Panc1 (cell line): ENCODE measurements at regions not wholly inside any gene's neighbourhood (a gene's known extent, or its start where the extent isn't known, plus 50 kb on each side); places are given as distances from the start of the nearest gene placed in this dataset.

Experiments used
- ATAC-seq: fragments of 200-7000 bp; cut with Tn5 transposase; 2 replicates; pipeline ENCODE4 v1.9.1; 2020; ENCODE audit warnings: mild to moderate bottlenecking, moderate library complexity
- BruUV-seq: library from RNA; stranded (reverse); fragments of 400-500 nt; replicated peaks from 2 replicates; lab custom pipeline; 2021; lab: Mats Ljungman, UMichigan
- CTCF ChIA-PET: fragments of 300-600 bp; sonication (Branson Sonifier 250); formaldehyde crosslinking; loops from one replicate; lab custom pipeline; 2022; ENCODE audit warnings: antibody characterized with exemption; lab: Charles Lee
- POLR2A ChIA-PET: fragments of 300-600 bp; sonication (Branson Sonifier 250); formaldehyde crosslinking; loops from one replicate; lab custom pipeline; 2022; ENCODE audit warnings: antibody characterized with exemption; lab: Charles Lee
- DNase-seq: peaks from one replicate; pipeline ENCODE4 v3.0.0-alpha.2; 2010; ENCODE audit warnings: low read depth, low spot score
- H3K27ac ChIP-seq: 2 replicates; pipeline ENCODE4 v1.5.1; 2011; ENCODE audit warnings: mild to moderate bottlenecking, low read length, inconsistent platforms
- H3K27me3 ChIP-seq: fragments of 200-500 bp; sonication (Bioruptor generic); 2 replicates; pipeline ENCODE4 v1.6.0; 2014; ENCODE audit warnings: low read length, inconsistent platforms; ENCODE audit not compliant: control insufficient read depth, insufficient read depth
- H3K36me3 ChIP-seq: fragments of 200-500 bp; sonication (Bioruptor generic); 2 replicates; pipeline ENCODE4 v1.5.1; 2014; ENCODE audit warnings: inconsistent platforms, mild to moderate bottlenecking, low read length, moderate library complexity; ENCODE audit not compliant: control insufficient read depth, insufficient read depth
- H3K4me1 ChIP-seq: 2 replicates; pipeline ENCODE4 v1.5.1; 2011; ENCODE audit warnings: inconsistent platforms, mild to moderate bottlenecking, low read length, moderate library complexity; ENCODE audit not compliant: control insufficient read depth, insufficient read depth
- H3K4me3 ChIP-seq, 2 experiments: 2 replicates each; pipeline ENCODE4 v1.5.1; 2011 to 2012; ENCODE audit warnings: low read depth in 2 of 2, low read length in 2 of 2, mild to moderate bottlenecking in 2 of 2, inconsistent platforms in 1 of 2, moderate library complexity in 1 of 2
- H3K9me3 ChIP-seq: fragments of 200-500 bp; sonication (Bioruptor generic); 2 replicates; pipeline ENCODE4 v1.5.1; 2014; ENCODE audit warnings: low read depth, mild to moderate bottlenecking, inconsistent platforms, low read length, moderate library complexity; ENCODE audit not compliant: control insufficient read depth, insufficient read depth
- CTCF ChIP-seq: fragments of 450-650 bp; IDR thresholded peaks from 2 replicates; pipeline ENCODE4 v1.5.1; 2017; ENCODE audit warnings: mild to moderate bottlenecking
- POLR2AphosphoS5 ChIP-seq: IDR thresholded peaks from 2 replicates; pipeline ENCODE4 v1.6.1; 2012; ENCODE audit warnings: mild to moderate bottlenecking, low read depth, low read length, moderate library complexity
- SIN3A ChIP-seq: IDR thresholded peaks from 2 replicates; pipeline ENCODE4 v1.6.1; 2012; ENCODE audit warnings: low read depth, mild to moderate bottlenecking, low read length, moderate library complexity, borderline replicate concordance; ENCODE audit not compliant: insufficient read depth
- TCF7L2 ChIP-seq: IDR thresholded peaks from 2 replicates; pipeline ENCODE4 v1.6.1; 2011; ENCODE audit warnings: mild to moderate bottlenecking, low read depth, low read length, inconsistent platforms
- in situ Hi-C: cut with HindIII; loops from 2 replicates; pipeline ENCODE4 v1.10.0; 2016; ENCODE audit warnings: low sequenced_read_pairs, low pct_unique_long_range_greater_than_20kb
- intact Hi-C: fragments of 100-400 bp; cut with micrococcal nuclease; formaldehyde crosslinking; loops from one replicate; pipeline ENCODE4 v1.10.0; 2022; ENCODE audit not compliant: unreplicated experiment
- TF ChIP-seq, protein P1 (sequence below), 2 experiments: IDR thresholded peaks; 2 replicates each; pipeline ENCODE4 v1.6.1; 2011 to 2012; ENCODE audit warnings: low read depth in 2 of 2, control low read depth in 1 of 2, low read length in 1 of 2, mild to moderate bottlenecking in 1 of 2, moderate library complexity in 1 of 2; ENCODE audit not compliant: insufficient read depth in 1 of 2

GRCh38 chr3:117141812-117142211 lies 432.2 kb downstream of the TUSC7 start:
- Histone ChIP-seq H3K4me3 (no peak overlapping the region), H3K27ac (no peak overlapping the region), H3K27me3 (no peaks in the 10 kb centered on the region), H3K4me1 (no peaks in the 10 kb centered on the region), H3K36me3 (no peaks in the 10 kb centered on the region), H3K9me3 (no peaks in the 10 kb centered on the region)
- ChIA-PET CTCF (no interaction called here), POLR2A (no interaction called here)
- TF ChIP-seq POLR2AphosphoS5 (no peak), TCF7L2 (no peak), SIN3A (no peak), CTCF (no peak)
- TF ChIP-seq, protein P1, sequence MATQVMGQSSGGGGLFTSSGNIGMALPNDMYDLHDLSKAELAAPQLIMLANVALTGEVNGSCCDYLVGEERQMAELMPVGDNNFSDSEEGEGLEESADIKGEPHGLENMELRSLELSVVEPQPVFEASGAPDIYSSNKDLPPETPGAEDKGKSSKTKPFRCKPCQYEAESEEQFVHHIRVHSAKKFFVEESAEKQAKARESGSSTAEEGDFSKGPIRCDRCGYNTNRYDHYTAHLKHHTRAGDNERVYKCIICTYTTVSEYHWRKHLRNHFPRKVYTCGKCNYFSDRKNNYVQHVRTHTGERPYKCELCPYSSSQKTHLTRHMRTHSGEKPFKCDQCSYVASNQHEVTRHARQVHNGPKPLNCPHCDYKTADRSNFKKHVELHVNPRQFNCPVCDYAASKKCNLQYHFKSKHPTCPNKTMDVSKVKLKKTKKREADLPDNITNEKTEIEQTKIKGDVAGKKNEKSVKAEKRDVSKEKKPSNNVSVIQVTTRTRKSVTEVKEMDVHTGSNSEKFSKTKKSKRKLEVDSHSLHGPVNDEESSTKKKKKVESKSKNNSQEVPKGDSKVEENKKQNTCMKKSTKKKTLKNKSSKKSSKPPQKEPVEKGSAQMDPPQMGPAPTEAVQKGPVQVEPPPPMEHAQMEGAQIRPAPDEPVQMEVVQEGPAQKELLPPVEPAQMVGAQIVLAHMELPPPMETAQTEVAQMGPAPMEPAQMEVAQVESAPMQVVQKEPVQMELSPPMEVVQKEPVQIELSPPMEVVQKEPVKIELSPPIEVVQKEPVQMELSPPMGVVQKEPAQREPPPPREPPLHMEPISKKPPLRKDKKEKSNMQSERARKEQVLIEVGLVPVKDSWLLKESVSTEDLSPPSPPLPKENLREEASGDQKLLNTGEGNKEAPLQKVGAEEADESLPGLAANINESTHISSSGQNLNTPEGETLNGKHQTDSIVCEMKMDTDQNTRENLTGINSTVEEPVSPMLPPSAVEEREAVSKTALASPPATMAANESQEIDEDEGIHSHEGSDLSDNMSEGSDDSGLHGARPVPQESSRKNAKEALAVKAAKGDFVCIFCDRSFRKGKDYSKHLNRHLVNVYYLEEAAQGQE (IDR thresholded peaks at IDR 0.05; ENCODE audit: insufficient read depth in 1 of 2, low read depth in 2 of 2, low read length in 1 of 2) = no peak
- intact Hi-C loops = no loop called here
- no TSS peak for BruUV-seq
- no peak for DNase-seq
- ATAC-seq = no peak
- in situ Hi-C loops = no loop called here

GRCh38 chr3:117144853-117145252 lies 435.3 kb downstream of the TUSC7 start:
- Histone ChIP-seq H3K27me3 (no peaks in the 10 kb centered on the region), H3K27ac (no peak overlapping the region), H3K36me3 (no peaks in the 10 kb centered on the region), H3K9me3 (no peaks in the 10 kb centered on the region), H3K4me3 (no peak overlapping the region), H3K4me1 (no peaks in the 10 kb centered on the region)
- BruUV-seq = no TSS peak
- intact Hi-C loops = no loop called here
- ChIA-PET CTCF (no interaction called here), POLR2A (no interaction called here)
- no peak for ATAC-seq
- TF ChIP-seq POLR2AphosphoS5 (no peak), CTCF (no peak)
- in situ Hi-C loops = no loop called here
- DNase-seq = no peak

DNA sequence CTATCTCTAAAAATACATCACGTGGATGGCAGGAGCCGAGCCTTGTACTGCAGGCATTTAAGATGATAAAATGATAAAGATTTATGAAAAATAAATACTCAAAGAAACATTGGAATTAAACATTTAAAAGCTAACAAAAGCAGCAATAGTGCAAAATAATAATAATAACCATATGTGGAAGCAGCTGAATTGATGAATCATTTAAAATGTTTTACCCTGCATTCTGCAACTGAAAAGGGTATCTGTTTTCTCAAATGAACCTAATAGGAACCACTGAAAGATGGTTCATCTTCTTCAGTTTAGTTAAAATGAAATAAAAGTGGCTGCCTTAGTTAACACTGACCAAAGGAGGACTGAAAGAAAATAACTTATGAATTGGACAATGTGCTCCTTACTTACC lies 436.1 kb downstream of the TUSC7 start:
- CTCF ChIA-PET = no interaction called here
- intact Hi-C loops = no loop called here

More for the DNA sequence above, 436.1 kb downstream of the TUSC7 start:
- ATAC-seq = no peak
- POLR2A ChIA-PET = no interaction called here
- no peak overlapping the region for H3K27ac ChIP-seq
- H3K4me3 ChIP-seq = no peak overlapping the region
- no TSS peak for BruUV-seq
- no peaks in the 10 kb centered on the region for H3K36me3 ChIP-seq
- no peak for DNase-seq
- H3K4me1 ChIP-seq = no peaks in the 10 kb centered on the region
- in situ Hi-C loops = no loop called here
- no peaks in the 10 kb centered on the region for H3K27me3 ChIP-seq
- TF ChIP-seq TCF7L2 = no peak
- TF ChIP-seq CTCF = no peak
- no peak for TF ChIP-seq SIN3A
- TF ChIP-seq POLR2AphosphoS5 = no peak
- TF ChIP-seq, protein P1 (IDR thresholded peaks at IDR 0.05; ENCODE audit: insufficient read depth in 1 of 2, low read depth in 2 of 2, low read length in 1 of 2) = no peak
- no peaks in the 10 kb centered on the region for H3K9me3 ChIP-seq
